ENCODE measurements at regions not wholly inside any gene's neighbourhood (a gene's known extent, or its start where the extent isn't known, plus 50 kb on each side); places are given as distances from the start of the nearest gene placed in this dataset.

DNA sequence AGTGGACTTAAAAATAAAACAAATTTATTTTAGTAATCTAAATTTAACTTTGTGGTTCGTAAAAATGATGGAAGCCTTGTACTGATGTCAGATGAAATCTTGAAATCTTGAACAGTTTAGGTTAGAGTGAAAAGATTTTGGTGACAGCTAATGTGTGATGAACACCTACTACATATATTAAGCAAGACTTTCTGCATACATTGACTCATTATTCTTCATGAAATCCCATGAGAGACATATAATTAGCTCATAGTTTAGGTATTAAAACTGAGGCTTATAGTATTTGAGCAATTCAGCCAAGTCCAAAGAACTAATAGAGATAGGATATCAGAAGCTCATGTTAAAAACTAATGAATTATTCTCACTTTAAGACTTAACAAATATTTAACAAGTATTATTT is 66.9 kb upstream of the PCDH7 start:
- FAIRE-seq (no peak), DNase-seq (ENCODE audit: insufficient read length, low spot score) (no peak)

DNA sequence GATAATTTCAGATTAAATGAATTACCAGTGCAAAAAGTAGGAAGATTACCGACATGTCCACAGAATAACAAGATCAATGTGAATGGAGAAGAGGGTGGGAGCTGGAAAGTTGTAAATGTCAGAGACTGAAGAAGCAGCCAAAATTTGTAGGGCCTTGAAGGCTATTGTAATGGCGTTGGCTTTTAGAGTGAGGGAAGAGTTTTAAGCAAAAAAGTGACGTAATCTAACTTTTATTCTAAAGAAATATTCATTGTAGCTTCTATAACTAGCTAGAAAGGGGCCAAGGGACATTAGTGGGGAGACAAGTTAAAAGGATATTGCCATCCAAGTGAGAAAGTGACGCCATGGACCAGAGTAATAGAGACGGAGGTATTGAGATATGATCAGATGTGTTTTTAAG is 63.3 kb upstream of the PCDH7 start:
- FAIRE-seq, result no peak
- DNase-seq (ENCODE audit: insufficient read length, low spot score), result no peak

DNA sequence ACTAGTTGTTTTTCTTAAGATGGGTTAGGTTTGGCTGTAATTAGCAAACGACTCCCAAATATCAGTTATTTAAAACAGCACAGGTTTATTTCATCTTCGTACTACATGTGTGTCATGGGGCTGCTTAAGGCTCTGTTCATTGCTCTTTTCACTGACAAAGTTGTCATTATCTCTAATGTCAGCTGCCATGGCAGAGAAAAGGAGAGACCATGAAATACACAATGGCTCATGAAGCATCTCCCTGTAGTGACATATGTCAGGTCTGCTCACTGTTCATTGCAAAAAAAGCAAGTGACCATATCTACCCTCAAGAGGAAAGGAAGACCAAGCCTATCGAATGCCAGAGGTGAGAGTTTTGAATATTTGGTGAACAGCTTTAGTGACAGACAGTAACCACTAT is 52.2 kb upstream of the PCDH7 start:
- DNase-seq (ENCODE audit: insufficient read length, low spot score), result no peak
- FAIRE-seq, result no peak

DNA sequence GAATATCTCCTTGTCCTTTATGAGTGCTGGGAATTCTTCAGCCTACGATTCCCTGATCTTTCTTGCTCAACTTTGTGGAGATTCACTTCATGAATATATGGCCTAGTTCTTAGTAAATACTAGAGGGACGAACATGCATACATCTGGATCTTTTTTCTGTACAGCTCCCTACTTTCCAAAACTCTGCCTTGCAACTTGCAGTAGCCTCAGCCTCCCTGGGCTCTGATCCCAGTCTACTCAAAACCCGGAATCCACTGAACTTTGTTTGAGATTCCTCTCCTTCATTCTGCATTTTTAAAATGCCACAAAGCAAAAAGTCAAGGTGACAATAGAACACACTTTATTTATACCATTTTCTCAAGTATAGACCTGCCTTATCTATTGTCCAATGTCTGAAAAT is 50.0 kb upstream of the PCDH7 start:
- DNase-seq (ENCODE audit: insufficient read length, low spot score) (no peak), FAIRE-seq (no peak)
